ENCODE measurements at regions not wholly inside any gene's neighbourhood (a gene's known extent, or its start where the extent isn't known, plus 50 kb on each side); places are given as distances from the start of the nearest gene placed in this dataset.

GRCh38 chr18:67081482-67082211 lies 434.9 kb downstream of the DSEL start:
- POLR2A ChIA-PET, result no interaction called here
- H3K27ac Mint-ChIP-seq, result no peak overlapping the region
- DNase-seq, result no peak
- H3K4me3 Mint-ChIP-seq, result no peak overlapping the region
- ATAC-seq, result no peak
- H3K9me3 Mint-ChIP-seq, result no peaks in the 10 kb centered on the region
- H3K36me3 Mint-ChIP-seq, result no peaks in the 10 kb centered on the region
- H3K27me3 Mint-ChIP-seq, result peaks cover 0 to 2% (median 0%) of the 10 kb centered on the region in 5 donors
- no peaks in the 10 kb centered on the region for H3K4me1 Mint-ChIP-seq

GRCh38 chr18:67080601-67081000 lies 435.9 kb downstream of the DSEL start:
- POLR2A ChIA-PET, result no interaction called here
- Mint-ChIP-seq H3K27ac (no peak overlapping the region), H3K9me3 (no peaks in the 10 kb centered on the region), H3K4me1 (no peaks in the 10 kb centered on the region), H3K36me3 (no peaks in the 10 kb centered on the region), H3K27me3 (peaks cover 0 to 2% (median 0%) of the 10 kb centered on the region in 5 donors), H3K4me3 (no peak overlapping the region)
- ATAC-seq (no peak), DNase-seq (no peak)

GRCh38 chr18:67074309-67074708 lies 442.2 kb downstream of the DSEL start:
- H3K27me3 Mint-ChIP-seq, result no peaks in the 10 kb centered on the region
- POLR2A ChIA-PET, result no interaction called here
- H3K4me1 Mint-ChIP-seq, result no peaks in the 10 kb centered on the region
- ATAC-seq (no peak), DNase-seq (no peak)
- peaks cover 0 to 3% (median 0%) of the 10 kb centered on the region in 9 donors for H3K9me3 Mint-ChIP-seq
- H3K36me3 Mint-ChIP-seq, result no peaks in the 10 kb centered on the region
- H3K27ac Mint-ChIP-seq, result no peak overlapping the region
- no peak overlapping the region for H3K4me3 Mint-ChIP-seq

- POLR2A ChIA-PET, result no interaction called here
- DNase-seq (no peak), ATAC-seq (no peak)
- Mint-ChIP-seq H3K27ac (no peak overlapping the region), H3K36me3 (no peaks in the 10 kb centered on the region), H3K4me1 (no peaks in the 10 kb centered on the region), H3K27me3 (no peaks in the 10 kb centered on the region), H3K4me3 (no peak overlapping the region), H3K9me3 (peaks cover 0 to 3% (median 0%) of the 10 kb centered on the region in 9 donors)
Measured at GRCh38 chr18:67072791-67073190, 443.7 kb downstream of the DSEL start.

- Mint-ChIP-seq H3K4me3 (no peak overlapping the region), H3K9me3 (peaks cover 0 to 5% (median 0%) of the 10 kb centered on the region in 9 donors), H3K4me1 (no peaks in the 10 kb centered on the region), H3K36me3 (no peaks in the 10 kb centered on the region), H3K27ac (no peak overlapping the region), H3K27me3 (no peaks in the 10 kb centered on the region)
- DNase-seq (no peak), ATAC-seq (no peak)
- POLR2A ChIA-PET, result no interaction called here
Measured at GRCh38 chr18:67068608-67069007, 447.9 kb downstream of the DSEL start.

- Mint-ChIP-seq H3K36me3 (no peaks in the 10 kb centered on the region), H3K4me3 (no peak overlapping the region), H3K4me1 (no peaks in the 10 kb centered on the region), H3K27me3 (peaks cover 0 to 2% (median 0%) of the 10 kb centered on the region in 5 donors), H3K9me3 (peaks cover 0 to 12% (median 0%) of the 10 kb centered on the region in 9 donors), H3K27ac (no peak overlapping the region)
- POLR2A ChIA-PET, result no interaction called here
- ATAC-seq (no peak), DNase-seq (no peak)
Measured at GRCh38 chr18:67047334-67047733, 443.4 kb upstream of the CDH19 start.

GRCh38 chr18:67043276-67043675 lies 439.4 kb upstream of the CDH19 start:
- POLR2A ChIA-PET, result no interaction called here
- no peak overlapping the region for H3K27ac Mint-ChIP-seq
- H3K27me3 Mint-ChIP-seq, result peaks cover 0 to 2% (median 0%) of the 10 kb centered on the region in 5 donors
- H3K36me3 Mint-ChIP-seq, result no peaks in the 10 kb centered on the region
- H3K9me3 Mint-ChIP-seq, result peaks cover 0 to 8% (median 0%) of the 10 kb centered on the region in 9 donors
- no peak overlapping the region for H3K4me3 Mint-ChIP-seq
- DNase-seq, result no peak
- H3K4me1 Mint-ChIP-seq, result no peaks in the 10 kb centered on the region
- ATAC-seq, result no peak

GRCh38 chr18:67041334-67041733 lies 437.4 kb upstream of the CDH19 start:
- H3K27ac Mint-ChIP-seq, result no peak overlapping the region
- H3K36me3 Mint-ChIP-seq, result no peaks in the 10 kb centered on the region
- peaks cover 0 to 5% (median 0%) of the 10 kb centered on the region in 9 donors for H3K9me3 Mint-ChIP-seq
- H3K4me3 Mint-ChIP-seq, result no peak overlapping the region
- POLR2A ChIA-PET, result no interaction called here
- no peaks in the 10 kb centered on the region for H3K4me1 Mint-ChIP-seq
- ATAC-seq (no peak), DNase-seq (no peak)
- H3K27me3 Mint-ChIP-seq, result peaks cover 0 to 2% (median 0%) of the 10 kb centered on the region in 5 donors

- Mint-ChIP-seq H3K27ac (no peak overlapping the region), H3K4me3 (no peak overlapping the region), H3K27me3 (no peaks in the 10 kb centered on the region), H3K36me3 (no peaks in the 10 kb centered on the region), H3K9me3 (peaks cover 0 to 5% (median 0%) of the 10 kb centered on the region in 9 donors), H3K4me1 (no peaks in the 10 kb centered on the region)
- ATAC-seq, result no peak
- POLR2A ChIA-PET, result no interaction called here
- DNase-seq, result no peak
Measured at GRCh38 chr18:67035026-67035425, 431.1 kb upstream of the CDH19 start.

GRCh38 chr18:67023059-67023458 lies 419.2 kb upstream of the CDH19 start:
- no peaks in the 10 kb centered on the region for H3K27me3 Mint-ChIP-seq
- H3K9me3 Mint-ChIP-seq, result peaks cover 0 to 4% (median 0%) of the 10 kb centered on the region in 9 donors
- no peaks in the 10 kb centered on the region for H3K4me1 Mint-ChIP-seq
- no peak for DNase-seq
- H3K4me3 Mint-ChIP-seq, result no peak overlapping the region
- POLR2A ChIA-PET, result no interaction called here
- H3K36me3 Mint-ChIP-seq, result no peaks in the 10 kb centered on the region
- H3K27ac Mint-ChIP-seq, result no peak overlapping the region
- no peak for ATAC-seq

GRCh38 chr18:67010919-67011318 lies 407.0 kb upstream of the CDH19 start:
- Mint-ChIP-seq H3K4me3 (no peak overlapping the region), H3K9me3 (peaks cover 0 to 3% (median 0%) of the 10 kb centered on the region in 9 donors), H3K36me3 (no peaks in the 10 kb centered on the region), H3K4me1 (no peaks in the 10 kb centered on the region), H3K27me3 (no peaks in the 10 kb centered on the region), H3K27ac (no peak overlapping the region)
- DNase-seq (no peak), ATAC-seq (no peak)
- POLR2A ChIA-PET, result no interaction called here

- ATAC-seq (no peak), DNase-seq (no peak)
- H3K27me3 Mint-ChIP-seq, result peaks cover 0 to 4% (median 0%) of the 10 kb centered on the region in 5 donors
- POLR2A ChIA-PET, result no interaction called here
- H3K4me3 Mint-ChIP-seq, result no peak overlapping the region
- peaks cover 0 to 4% (median 0%) of the 10 kb centered on the region in 9 donors for H3K9me3 Mint-ChIP-seq
- no peaks in the 10 kb centered on the region for H3K4me1 Mint-ChIP-seq
- no peak overlapping the region for H3K27ac Mint-ChIP-seq
- H3K36me3 Mint-ChIP-seq, result no peaks in the 10 kb centered on the region
Measured at GRCh38 chr18:67007999-67008398, 404.1 kb upstream of the CDH19 start.

- POLR2A ChIA-PET, result no interaction called here
- ATAC-seq (no peak), DNase-seq (no peak)
- Mint-ChIP-seq H3K4me3 (no peak overlapping the region), H3K27ac (no peak overlapping the region), H3K9me3 (peaks cover 0 to 4% (median 0%) of the 10 kb centered on the region in 9 donors), H3K36me3 (no peaks in the 10 kb centered on the region), H3K4me1 (no peaks in the 10 kb centered on the region), H3K27me3 (peaks cover 0 to 4% (median 0%) of the 10 kb centered on the region in 5 donors)
Measured at GRCh38 chr18:67007085-67007484, 403.2 kb upstream of the CDH19 start.

- POLR2A ChIA-PET, result no interaction called here
- peaks cover 0 to 4% (median 0%) of the 10 kb centered on the region in 5 donors for H3K27me3 Mint-ChIP-seq
- no peak overlapping the region for H3K27ac Mint-ChIP-seq
- no peak overlapping the region for H3K4me3 Mint-ChIP-seq
- DNase-seq (no peak), ATAC-seq (no peak)
- no peaks in the 10 kb centered on the region for H3K4me1 Mint-ChIP-seq
- H3K36me3 Mint-ChIP-seq, result no peaks in the 10 kb centered on the region
- peaks cover 0 to 10% (median 0%) of the 10 kb centered on the region in 9 donors for H3K9me3 Mint-ChIP-seq
Measured at GRCh38 chr18:67001052-67001451, 397.2 kb upstream of the CDH19 start.
